Suprapubic skin (tissue), 4 donors: ENCODE measurements at regions not wholly inside any gene's neighbourhood (a gene's known extent, or its start where the extent isn't known, plus 50 kb on each side); places are given as distances from the start of the nearest gene placed in this dataset.

Experiments
- EP300 ChIP-seq: sonication (generic); formaldehyde crosslinking; IDR thresholded peaks from one replicate; pipeline ENCODE4 v1.6.1; 2017; ENCODE audit warnings: antibody characterized with exemption
- POLR2A ChIP-seq, 2 donors: fragments of 450-650 bp; IDR thresholded peaks; one replicate each; pipeline ENCODE4 v1.6.1; 2017; ENCODE audit warnings: antibody characterized with exemption in 2 of 2, mild to moderate bottlenecking in 2 of 2, moderate library complexity in 2 of 2
- POLR2AphosphoS5 ChIP-seq, 3 donors: sonication (generic); formaldehyde crosslinking; IDR thresholded peaks; one replicate each; pipeline ENCODE4 v1.6.1; 2017; ENCODE audit warnings: antibody characterized with exemption in 3 of 3
- TF ChIP-seq, protein P1 (sequence below), 2 donors: fragments of 200-600 bp in 1 of 2; fragments of 450-650 bp in 1 of 2; sonication (generic) in 1 of 2; IDR thresholded peaks; one replicate each; pipeline ENCODE4 v1.5.1; 2016 to 2019; ENCODE audit warnings: antibody characterized with exemption in 2 of 2, mild to moderate bottlenecking in 1 of 2, moderate library complexity in 1 of 2

DNA sequence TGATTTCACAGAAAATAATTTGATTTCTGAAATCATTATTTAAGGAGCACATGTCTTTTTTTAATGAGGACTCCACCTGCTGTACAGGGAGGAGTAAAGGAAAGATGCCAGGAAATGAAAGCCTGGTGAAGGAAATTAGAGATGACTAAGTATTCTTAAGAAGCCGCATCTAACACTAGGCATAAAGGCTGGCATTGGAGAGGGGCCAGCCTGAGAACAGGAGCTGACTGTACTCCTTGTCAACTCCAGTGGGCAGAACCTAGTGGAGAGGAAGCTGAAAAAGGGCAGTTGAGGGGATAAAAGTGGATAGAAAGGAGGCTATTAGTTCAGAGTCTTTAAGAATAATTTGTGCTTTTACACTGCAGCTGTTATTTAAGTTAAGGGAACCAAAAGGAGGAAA is 393.0 kb downstream of the PPP1R2C start:
- TF ChIP-seq EP300 = no peak
- TF ChIP-seq, protein P1, sequence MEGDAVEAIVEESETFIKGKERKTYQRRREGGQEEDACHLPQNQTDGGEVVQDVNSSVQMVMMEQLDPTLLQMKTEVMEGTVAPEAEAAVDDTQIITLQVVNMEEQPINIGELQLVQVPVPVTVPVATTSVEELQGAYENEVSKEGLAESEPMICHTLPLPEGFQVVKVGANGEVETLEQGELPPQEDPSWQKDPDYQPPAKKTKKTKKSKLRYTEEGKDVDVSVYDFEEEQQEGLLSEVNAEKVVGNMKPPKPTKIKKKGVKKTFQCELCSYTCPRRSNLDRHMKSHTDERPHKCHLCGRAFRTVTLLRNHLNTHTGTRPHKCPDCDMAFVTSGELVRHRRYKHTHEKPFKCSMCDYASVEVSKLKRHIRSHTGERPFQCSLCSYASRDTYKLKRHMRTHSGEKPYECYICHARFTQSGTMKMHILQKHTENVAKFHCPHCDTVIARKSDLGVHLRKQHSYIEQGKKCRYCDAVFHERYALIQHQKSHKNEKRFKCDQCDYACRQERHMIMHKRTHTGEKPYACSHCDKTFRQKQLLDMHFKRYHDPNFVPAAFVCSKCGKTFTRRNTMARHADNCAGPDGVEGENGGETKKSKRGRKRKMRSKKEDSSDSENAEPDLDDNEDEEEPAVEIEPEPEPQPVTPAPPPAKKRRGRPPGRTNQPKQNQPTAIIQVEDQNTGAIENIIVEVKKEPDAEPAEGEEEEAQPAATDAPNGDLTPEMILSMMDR (IDR thresholded peaks at IDR 0.05) = no peak
- no peak for TF ChIP-seq POLR2A (IDR thresholded peaks at IDR 0.05)
- no peak for TF ChIP-seq POLR2AphosphoS5 (IDR thresholded peaks at IDR 0.05)
